SK-N-SH (cell line): ENCODE measurements at regions not wholly inside any gene's neighbourhood (a gene's known extent, or its start where the extent isn't known, plus 50 kb on each side); places are given as distances from the start of the nearest gene placed in this dataset.

Experiments
- TF ChIP-seq, protein P1 (sequence below): fragments of 200-600 bp; sonication (generic); IDR thresholded peaks from 2 replicates; pipeline ENCODE4 v1.6.1; 2017; ENCODE audit warnings: antibody characterized with exemption, mild to moderate bottlenecking, moderate library complexity
- TF ChIP-seq, protein P2 (sequence below): IDR thresholded peaks from 2 replicates; pipeline ENCODE4; 2012

GRCh38 chr9:126024581-126025230, 277.5 kb downstream of the PBX3 start:
- TF ChIP-seq, protein P1, sequence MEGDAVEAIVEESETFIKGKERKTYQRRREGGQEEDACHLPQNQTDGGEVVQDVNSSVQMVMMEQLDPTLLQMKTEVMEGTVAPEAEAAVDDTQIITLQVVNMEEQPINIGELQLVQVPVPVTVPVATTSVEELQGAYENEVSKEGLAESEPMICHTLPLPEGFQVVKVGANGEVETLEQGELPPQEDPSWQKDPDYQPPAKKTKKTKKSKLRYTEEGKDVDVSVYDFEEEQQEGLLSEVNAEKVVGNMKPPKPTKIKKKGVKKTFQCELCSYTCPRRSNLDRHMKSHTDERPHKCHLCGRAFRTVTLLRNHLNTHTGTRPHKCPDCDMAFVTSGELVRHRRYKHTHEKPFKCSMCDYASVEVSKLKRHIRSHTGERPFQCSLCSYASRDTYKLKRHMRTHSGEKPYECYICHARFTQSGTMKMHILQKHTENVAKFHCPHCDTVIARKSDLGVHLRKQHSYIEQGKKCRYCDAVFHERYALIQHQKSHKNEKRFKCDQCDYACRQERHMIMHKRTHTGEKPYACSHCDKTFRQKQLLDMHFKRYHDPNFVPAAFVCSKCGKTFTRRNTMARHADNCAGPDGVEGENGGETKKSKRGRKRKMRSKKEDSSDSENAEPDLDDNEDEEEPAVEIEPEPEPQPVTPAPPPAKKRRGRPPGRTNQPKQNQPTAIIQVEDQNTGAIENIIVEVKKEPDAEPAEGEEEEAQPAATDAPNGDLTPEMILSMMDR = no peak
- TF ChIP-seq, protein P2, sequence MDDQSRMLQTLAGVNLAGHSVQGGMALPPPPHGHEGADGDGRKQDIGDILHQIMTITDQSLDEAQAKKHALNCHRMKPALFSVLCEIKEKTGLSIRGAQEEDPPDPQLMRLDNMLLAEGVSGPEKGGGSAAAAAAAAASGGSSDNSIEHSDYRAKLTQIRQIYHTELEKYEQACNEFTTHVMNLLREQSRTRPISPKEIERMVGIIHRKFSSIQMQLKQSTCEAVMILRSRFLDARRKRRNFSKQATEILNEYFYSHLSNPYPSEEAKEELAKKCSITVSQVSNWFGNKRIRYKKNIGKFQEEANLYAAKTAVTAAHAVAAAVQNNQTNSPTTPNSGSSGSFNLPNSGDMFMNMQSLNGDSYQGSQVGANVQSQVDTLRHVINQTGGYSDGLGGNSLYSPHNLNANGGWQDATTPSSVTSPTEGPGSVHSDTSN = no peak
